Stimulated activated naive CD4-positive, alpha-beta T cell (primary cell): ENCODE measurements at regions not wholly inside any gene's neighbourhood (a gene's known extent, or its start where the extent isn't known, plus 50 kb on each side); places are given as distances from the start of the nearest gene placed in this dataset.

Source experiments
- DNase-seq, 6 experiments: peaks; one replicate each; lab custom pipeline; 2025; lab: John Stamatoyannopoulos, UW

GRCh38 chr18:30533716-30534115 lies 508.8 kb downstream of the DSC3 start:
- no peak for DNase-seq

- DNase-seq, result no peak
Measured at GRCh38 chr18:30527917-30528316, 514.6 kb downstream of the DSC3 start.

- DNase-seq, result no peak
Measured at GRCh38 chr18:30527226-30527625, 515.3 kb downstream of the DSC3 start.

- no peak for DNase-seq
Measured at GRCh38 chr18:30522288-30522929, 520.1 kb downstream of the DSC3 start.

GRCh38 chr18:30514059-30514458 lies 528.5 kb downstream of the DSC3 start:
- no peak for DNase-seq

- no peak for DNase-seq
Measured at GRCh38 chr18:30512872-30513271, 529.7 kb downstream of the DSC3 start.

GRCh38 chr18:30510882-30511281 lies 531.7 kb downstream of the DSC3 start:
- no peak for DNase-seq

GRCh38 chr18:30501594-30501993 lies 540.9 kb downstream of the DSC3 start:
- DNase-seq, result no peak

- no peak for DNase-seq
Measured at GRCh38 chr18:30500240-30500945, 542.1 kb downstream of the DSC3 start.

- no peak for DNase-seq
Measured at GRCh38 chr18:30499721-30500120, 542.8 kb downstream of the DSC3 start.

- no peak for DNase-seq
Measured at GRCh38 chr18:30492552-30493129, 549.9 kb downstream of the DSC3 start.

GRCh38 chr18:30491815-30492551 lies 550.6 kb downstream of the DSC3 start:
- no peak for DNase-seq

- DNase-seq, result no peak
Measured at GRCh38 chr18:30489890-30490643, 552.5 kb downstream of the DSC3 start.

GRCh38 chr18:30487962-30488361 lies 554.6 kb downstream of the DSC3 start:
- no peak for DNase-seq

- no peak for DNase-seq
Measured at GRCh38 chr18:30486856-30487255, 555.7 kb downstream of the DSC3 start.

GRCh38 chr18:30485078-30485477 lies 557.5 kb downstream of the DSC3 start:
- DNase-seq, result no peak

- DNase-seq, result no peak
Measured at GRCh38 chr18:30481871-30482270, 560.7 kb downstream of the DSC3 start.

GRCh38 chr18:30469091-30469490 lies 573.5 kb downstream of the DSC3 start:
- no peak for DNase-seq

GRCh38 chr18:30465096-30465495 lies 577.4 kb downstream of the DSC3 start:
- no peak for DNase-seq

GRCh38 chr18:30457156-30457555 lies 585.4 kb downstream of the DSC3 start:
- no peak for DNase-seq

- DNase-seq, result no peak
Measured at GRCh38 chr18:30455741-30456140, 586.8 kb downstream of the DSC3 start.

GRCh38 chr18:30454920-30455319 lies 587.6 kb downstream of the DSC3 start:
- no peak for DNase-seq
